HG03135 (cell line): ENCODE measurements at regions not wholly inside any gene's neighbourhood (a gene's known extent, or its start where the extent isn't known, plus 50 kb on each side); places are given as distances from the start of the nearest gene placed in this dataset.
"Not testable (repeated sequence)": the region's sequence is repeated elsewhere in the genome, so short reads cannot be mapped to it uniquely, and the experiment has no call there.

Source experiments
- ATAC-seq: cut with Tn5 transposase; IDR thresholded peaks from one replicate; pipeline ENCODE4 v1.9.1; 2021; ENCODE audit warnings: mild to moderate bottlenecking, moderate library complexity; ENCODE audit not compliant: unreplicated experiment

- no peak for ATAC-seq
Observed at GRCh38 chr5:87661784-87662566, 249.2 kb upstream of the CCNH start.

GRCh38 chr5:87653242-87653641, 240.5 kb upstream of the CCNH start:
- ATAC-seq, result no peak

GRCh38 chr5:87650284-87650683, 237.6 kb upstream of the CCNH start:
- no peak for ATAC-seq

- no peak for ATAC-seq
Observed at GRCh38 chr5:87649455-87649854, 236.7 kb upstream of the CCNH start.

- no peak for ATAC-seq
Observed at GRCh38 chr5:87645224-87645623, 232.5 kb upstream of the CCNH start.

GRCh38 chr5:87640902-87641301, 228.2 kb upstream of the CCNH start:
- ATAC-seq, result no peak

GRCh38 chr5:87627363-87627762, 214.6 kb upstream of the CCNH start:
- ATAC-seq, result no peak

GRCh38 chr5:87608385-87608784, 195.7 kb upstream of the CCNH start:
- ATAC-seq, result no peak

- no peak for ATAC-seq
Observed at GRCh38 chr5:87605663-87606062, 192.9 kb upstream of the CCNH start.

GRCh38 chr5:87599778-87600177, 187.0 kb upstream of the CCNH start:
- no peak for ATAC-seq

GRCh38 chr5:87598460-87598859, 185.7 kb upstream of the CCNH start:
- no peak for ATAC-seq

GRCh38 chr5:87594566-87594965, 181.8 kb upstream of the CCNH start:
- no peak for ATAC-seq

GRCh38 chr5:87589587-87589986, 176.9 kb upstream of the CCNH start:
- ATAC-seq, result no peak

GRCh38 chr5:87588316-87588715, 175.6 kb upstream of the CCNH start:
- no peak for ATAC-seq

- not testable (repeated sequence) for ATAC-seq
Observed at GRCh38 chr5:87583704-87584103, 171.0 kb upstream of the CCNH start.

- no peak for ATAC-seq
Observed at GRCh38 chr5:87582149-87582548, 169.4 kb upstream of the CCNH start.

- ATAC-seq, result no peak
Observed at GRCh38 chr5:87581661-87582060, 168.9 kb upstream of the CCNH start.

- ATAC-seq, result no peak
Observed at GRCh38 chr5:87579678-87580077, 166.9 kb upstream of the CCNH start.

GRCh38 chr5:87576867-87577266, 164.1 kb upstream of the CCNH start:
- no peak for ATAC-seq

- not testable (repeated sequence) for ATAC-seq
Observed at GRCh38 chr5:87576306-87576705, 163.6 kb upstream of the CCNH start.

- no peak for ATAC-seq
Observed at GRCh38 chr5:87574106-87574505, 161.4 kb upstream of the CCNH start.

GRCh38 chr5:87572611-87573010, 159.9 kb upstream of the CCNH start:
- no peak for ATAC-seq

- no peak for ATAC-seq
Observed at GRCh38 chr5:87572090-87572489, 159.4 kb upstream of the CCNH start.
